ENCODE measurements at regions not wholly inside any gene's neighbourhood (a gene's known extent, or its start where the extent isn't known, plus 50 kb on each side); places are given as distances from the start of the nearest gene placed in this dataset.

DNA sequence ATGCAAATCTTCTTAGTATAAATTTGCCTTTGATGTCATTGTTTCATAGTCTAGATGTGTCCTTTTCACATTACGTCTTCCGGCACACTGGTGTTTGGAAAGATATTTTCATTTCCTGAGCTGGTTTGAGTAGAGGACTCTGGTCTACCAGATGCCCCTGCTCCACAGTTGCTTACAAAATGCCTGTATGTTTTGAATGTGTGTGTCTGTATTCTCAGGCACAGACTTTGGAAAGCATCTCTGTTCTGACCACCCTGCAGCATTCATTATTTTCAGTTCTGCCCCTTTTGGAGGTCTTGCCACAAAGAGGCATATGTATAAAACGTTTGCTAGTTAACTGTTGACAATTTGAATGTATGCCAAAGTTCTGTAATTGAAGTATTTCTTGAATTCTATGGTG is 236.0 kb upstream of the GOLIM4 start:
- no peak for TF ChIP-seq TBX2 (CRISPR knock-in tag; IDR thresholded peaks at IDR 0.05; ENCODE audit: borderline replicate concordance)
- TF ChIP-seq REPIN1 (CRISPR knock-in tag; IDR thresholded peaks at IDR 0.05; ENCODE audit: borderline replicate concordance, low read depth) = no peak
- TF ChIP-seq ZNF350 (CRISPR knock-in tag; IDR thresholded peaks at IDR 0.05; ENCODE audit: borderline replicate concordance, low read depth) = no peak
- TF ChIP-seq, protein P1, sequence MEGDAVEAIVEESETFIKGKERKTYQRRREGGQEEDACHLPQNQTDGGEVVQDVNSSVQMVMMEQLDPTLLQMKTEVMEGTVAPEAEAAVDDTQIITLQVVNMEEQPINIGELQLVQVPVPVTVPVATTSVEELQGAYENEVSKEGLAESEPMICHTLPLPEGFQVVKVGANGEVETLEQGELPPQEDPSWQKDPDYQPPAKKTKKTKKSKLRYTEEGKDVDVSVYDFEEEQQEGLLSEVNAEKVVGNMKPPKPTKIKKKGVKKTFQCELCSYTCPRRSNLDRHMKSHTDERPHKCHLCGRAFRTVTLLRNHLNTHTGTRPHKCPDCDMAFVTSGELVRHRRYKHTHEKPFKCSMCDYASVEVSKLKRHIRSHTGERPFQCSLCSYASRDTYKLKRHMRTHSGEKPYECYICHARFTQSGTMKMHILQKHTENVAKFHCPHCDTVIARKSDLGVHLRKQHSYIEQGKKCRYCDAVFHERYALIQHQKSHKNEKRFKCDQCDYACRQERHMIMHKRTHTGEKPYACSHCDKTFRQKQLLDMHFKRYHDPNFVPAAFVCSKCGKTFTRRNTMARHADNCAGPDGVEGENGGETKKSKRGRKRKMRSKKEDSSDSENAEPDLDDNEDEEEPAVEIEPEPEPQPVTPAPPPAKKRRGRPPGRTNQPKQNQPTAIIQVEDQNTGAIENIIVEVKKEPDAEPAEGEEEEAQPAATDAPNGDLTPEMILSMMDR (CRISPR knock-in tag; IDR thresholded peaks at IDR 0.05) = no peak
- TF ChIP-seq ZNF772 (CRISPR knock-in tag; IDR thresholded peaks at IDR 0.05) = no peak
- no peak for TF ChIP-seq SKI (IDR thresholded peaks at IDR 0.05; ENCODE audit: partially characterized antibody)
- TF ChIP-seq EZH2 (conservative IDR thresholded peaks at IDR 0.05; ENCODE audit: low read depth, low read length) = no peak
- TF ChIP-seq, protein P2, sequence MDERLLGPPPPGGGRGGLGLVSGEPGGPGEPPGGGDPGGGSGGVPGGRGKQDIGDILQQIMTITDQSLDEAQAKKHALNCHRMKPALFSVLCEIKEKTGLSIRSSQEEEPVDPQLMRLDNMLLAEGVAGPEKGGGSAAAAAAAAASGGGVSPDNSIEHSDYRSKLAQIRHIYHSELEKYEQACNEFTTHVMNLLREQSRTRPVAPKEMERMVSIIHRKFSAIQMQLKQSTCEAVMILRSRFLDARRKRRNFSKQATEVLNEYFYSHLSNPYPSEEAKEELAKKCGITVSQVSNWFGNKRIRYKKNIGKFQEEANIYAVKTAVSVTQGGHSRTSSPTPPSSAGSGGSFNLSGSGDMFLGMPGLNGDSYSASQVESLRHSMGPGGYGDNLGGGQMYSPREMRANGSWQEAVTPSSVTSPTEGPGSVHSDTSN (CRISPR knock-in tag; IDR thresholded peaks at IDR 0.05) = no peak
- no peak for TF ChIP-seq ZBTB1 (CRISPR knock-in tag; IDR thresholded peaks at IDR 0.05; ENCODE audit: borderline replicate concordance)
- TF ChIP-seq, protein P3, sequence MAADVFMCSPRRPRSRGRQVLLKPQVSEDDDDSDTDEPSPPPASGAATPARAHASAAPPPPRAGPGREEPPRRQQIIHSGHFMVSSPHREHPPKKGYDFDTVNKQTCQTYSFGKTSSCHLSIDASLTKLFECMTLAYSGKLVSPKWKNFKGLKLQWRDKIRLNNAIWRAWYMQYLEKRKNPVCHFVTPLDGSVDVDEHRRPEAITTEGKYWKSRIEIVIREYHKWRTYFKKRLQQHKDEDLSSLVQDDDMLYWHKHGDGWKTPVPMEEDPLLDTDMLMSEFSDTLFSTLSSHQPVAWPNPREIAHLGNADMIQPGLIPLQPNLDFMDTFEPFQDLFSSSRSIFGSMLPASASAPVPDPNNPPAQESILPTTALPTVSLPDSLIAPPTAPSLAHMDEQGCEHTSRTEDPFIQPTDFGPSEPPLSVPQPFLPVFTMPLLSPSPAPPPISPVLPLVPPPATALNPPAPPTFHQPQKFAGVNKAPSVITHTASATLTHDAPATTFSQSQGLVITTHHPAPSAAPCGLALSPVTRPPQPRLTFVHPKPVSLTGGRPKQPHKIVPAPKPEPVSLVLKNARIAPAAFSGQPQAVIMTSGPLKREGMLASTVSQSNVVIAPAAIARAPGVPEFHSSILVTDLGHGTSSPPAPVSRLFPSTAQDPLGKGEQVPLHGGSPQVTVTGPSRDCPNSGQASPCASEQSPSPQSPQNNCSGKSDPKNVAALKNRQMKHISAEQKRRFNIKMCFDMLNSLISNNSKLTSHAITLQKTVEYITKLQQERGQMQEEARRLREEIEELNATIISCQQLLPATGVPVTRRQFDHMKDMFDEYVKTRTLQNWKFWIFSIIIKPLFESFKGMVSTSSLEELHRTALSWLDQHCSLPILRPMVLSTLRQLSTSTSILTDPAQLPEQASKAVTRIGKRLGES (CRISPR knock-in tag; IDR thresholded peaks at IDR 0.05; ENCODE audit: borderline replicate concordance) = no peak
- no peak for TF ChIP-seq MTA3 (CRISPR knock-in tag; IDR thresholded peaks at IDR 0.05)
- TF ChIP-seq ATAD3A (CRISPR knock-in tag; IDR thresholded peaks at IDR 0.05) = no peak
- no peak for TF ChIP-seq RNF2 (conservative IDR thresholded peaks at IDR 0.05; ENCODE audit: low read depth)
